ENCODE measurements at regions not wholly inside any gene's neighbourhood (a gene's known extent, or its start where the extent isn't known, plus 50 kb on each side); places are given as distances from the start of the nearest gene placed in this dataset.

DNA sequence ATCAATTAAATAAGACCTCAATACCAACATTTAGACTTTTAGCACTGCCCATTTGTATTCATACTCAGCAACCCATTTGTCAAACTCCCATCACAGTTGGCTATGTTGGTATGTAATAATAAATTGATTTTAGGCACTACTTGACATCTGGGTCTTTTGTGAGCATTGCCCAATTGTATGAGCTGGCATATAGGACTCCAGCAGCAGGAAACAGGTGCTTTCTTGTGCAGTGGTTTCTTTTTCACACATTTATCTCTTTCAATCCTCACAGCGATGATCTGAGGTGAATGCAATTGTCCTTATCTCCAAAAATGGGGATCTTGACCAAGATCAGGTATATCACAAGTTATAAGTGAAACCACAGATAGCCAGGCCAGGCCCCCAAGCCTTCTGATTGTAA, 96.9 kb upstream of the OXGR1 start:
- H3K27me3 Mint-ChIP-seq: peaks cover 2% of the 10 kb centered on the region
- intact Hi-C loops (cut with micrococcal nuclease): no loop called here
- H3K36me3 Mint-ChIP-seq: no peaks in the 10 kb centered on the region
- POLR2A ChIA-PET: no interaction called here
- CTCF ChIA-PET: interaction anchor here (1.1 kb wide), 1 partner anchor 19 kb away, joined by 3 read pairs; no protein-coding TSS in a partner anchor
- peaks cover 10% of the 10 kb centered on the region for H3K9me3 Mint-ChIP-seq
- H3K27ac Mint-ChIP-seq: no peak overlapping the region
- DNase-seq: no peak
- H3K4me3 Mint-ChIP-seq: no peak overlapping the region
- no peaks in the 10 kb centered on the region for H3K4me1 Mint-ChIP-seq (ENCODE audit: low read depth)

DNA sequence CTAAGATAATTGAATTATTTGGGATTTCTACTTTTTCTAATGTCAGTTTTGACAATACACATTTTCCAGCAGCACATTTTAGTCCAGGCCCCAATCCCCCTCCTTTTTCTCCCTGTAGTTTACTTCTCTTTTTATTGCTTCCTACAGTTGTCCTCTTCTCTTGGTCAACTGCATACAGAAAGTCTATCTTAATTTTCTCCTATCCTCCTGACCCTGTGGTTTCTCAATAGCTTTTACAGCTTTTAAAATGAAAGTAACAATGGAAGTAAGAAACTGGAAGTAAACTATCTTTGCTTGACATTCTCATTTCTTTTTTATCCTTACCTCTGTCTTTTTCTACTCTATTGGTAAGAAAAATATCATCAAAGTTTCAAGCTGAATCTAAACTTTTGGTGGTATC, 106.5 kb upstream of the OXGR1 start:
- Mint-ChIP-seq H3K27ac (no peak overlapping the region), H3K4me1 (ENCODE audit: low read depth) (peaks cover 5% of the 10 kb centered on the region), H3K4me3 (no peak overlapping the region), H3K27me3 (peaks cover 4% of the 10 kb centered on the region), H3K36me3 (no peaks in the 10 kb centered on the region), H3K9me3 (peaks cover 2% of the 10 kb centered on the region)
- ChIA-PET CTCF (interaction anchor here (1.2 to 2.0 kb wide), 2 partner anchors 10 to 259 kb away, joined by 5 to 12 read pairs; no protein-coding TSS in a partner anchor), POLR2A (no interaction called here)
- intact Hi-C loops (cut with micrococcal nuclease): no loop called here
- no peak for DNase-seq

DNA sequence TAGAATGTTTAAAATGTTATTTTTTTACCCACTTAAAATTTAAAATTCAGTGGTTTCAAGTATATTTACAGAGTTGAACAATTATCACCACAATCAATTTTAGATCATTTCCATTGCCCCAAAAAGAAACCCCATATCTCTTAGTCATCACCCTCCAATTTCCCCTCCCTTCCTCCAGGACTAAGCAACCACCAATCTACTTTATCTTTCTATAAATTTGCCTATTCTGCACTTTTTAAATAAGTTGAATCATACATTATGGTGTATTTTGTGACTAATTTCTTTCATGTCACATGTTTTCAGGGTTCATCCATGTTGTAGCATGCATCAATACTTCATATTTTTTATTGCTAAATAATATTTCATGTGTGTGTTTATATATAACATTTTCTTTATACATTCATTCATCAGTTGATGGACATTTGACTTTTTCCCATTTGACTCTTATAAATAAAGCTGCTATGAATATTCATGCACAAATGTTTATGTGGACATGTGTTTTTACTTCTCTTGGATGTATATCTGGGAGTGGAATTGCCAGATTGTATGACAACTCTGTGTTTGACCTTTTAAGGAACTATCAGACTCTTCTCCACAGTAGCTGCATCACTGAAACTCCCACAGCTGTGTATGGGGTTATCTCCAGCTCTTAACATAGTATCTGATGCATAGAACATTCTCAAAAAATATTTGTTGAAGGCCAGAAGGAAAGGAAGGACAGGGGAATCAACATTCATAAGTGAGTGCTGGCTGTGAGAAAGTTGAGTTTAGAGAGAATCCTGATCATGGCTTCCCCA, 107.8 kb upstream of the OXGR1 start:
- peaks cover 2% of the 10 kb centered on the region for H3K9me3 Mint-ChIP-seq
- H3K4me1 Mint-ChIP-seq (ENCODE audit: low read depth): peaks cover 5% of the 10 kb centered on the region
- no peak overlapping the region for H3K27ac Mint-ChIP-seq
- H3K36me3 Mint-ChIP-seq: no peaks in the 10 kb centered on the region
- no peak overlapping the region for H3K4me3 Mint-ChIP-seq
- ChIA-PET POLR2A (no interaction called here), CTCF (interaction anchor here (0.6 to 2.0 kb wide), 3 partner anchors 8 to 209 kb away, joined by 3 to 12 read pairs (median 5); no protein-coding TSS in a partner anchor)
- DNase-seq: no peak
- H3K27me3 Mint-ChIP-seq: peaks cover 4% of the 10 kb centered on the region
- intact Hi-C loops (cut with micrococcal nuclease): no loop called here

DNA sequence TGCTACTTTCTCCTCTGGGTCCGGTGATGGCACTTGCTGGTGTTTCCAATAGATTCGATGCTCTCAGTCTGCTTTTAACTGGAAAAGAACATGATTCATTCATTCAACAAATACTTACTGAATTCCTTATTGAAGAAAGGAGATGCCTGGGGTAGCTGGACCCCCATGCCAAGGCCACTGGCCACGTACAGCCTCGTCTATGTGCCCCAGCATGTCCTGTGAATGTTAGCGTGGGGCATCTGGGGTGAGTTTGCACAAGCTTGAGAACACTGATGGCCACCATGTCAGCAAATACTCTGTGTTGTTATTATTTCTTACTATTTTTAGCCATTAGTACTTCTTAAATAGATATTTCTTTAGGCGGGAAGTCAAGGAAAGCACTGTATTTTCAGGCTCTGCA, 112.0 kb upstream of the OXGR1 start:
- Mint-ChIP-seq H3K4me1 (ENCODE audit: low read depth) (peaks cover 9% of the 10 kb centered on the region), H3K27me3 (peaks cover 8% of the 10 kb centered on the region), H3K36me3 (no peaks in the 10 kb centered on the region), H3K4me3 (no peak overlapping the region), H3K9me3 (no peaks in the 10 kb centered on the region), H3K27ac (no peak overlapping the region)
- POLR2A ChIA-PET: no interaction called here
- intact Hi-C loops (cut with micrococcal nuclease): no loop called here
- no peak for DNase-seq
- CTCF ChIA-PET: interaction anchor here (2.0 to 9.1 kb wide), 2 partner anchors 240 to 253 kb away, joined by 4 to 212 read pairs; no protein-coding TSS in a partner anchor

DNA sequence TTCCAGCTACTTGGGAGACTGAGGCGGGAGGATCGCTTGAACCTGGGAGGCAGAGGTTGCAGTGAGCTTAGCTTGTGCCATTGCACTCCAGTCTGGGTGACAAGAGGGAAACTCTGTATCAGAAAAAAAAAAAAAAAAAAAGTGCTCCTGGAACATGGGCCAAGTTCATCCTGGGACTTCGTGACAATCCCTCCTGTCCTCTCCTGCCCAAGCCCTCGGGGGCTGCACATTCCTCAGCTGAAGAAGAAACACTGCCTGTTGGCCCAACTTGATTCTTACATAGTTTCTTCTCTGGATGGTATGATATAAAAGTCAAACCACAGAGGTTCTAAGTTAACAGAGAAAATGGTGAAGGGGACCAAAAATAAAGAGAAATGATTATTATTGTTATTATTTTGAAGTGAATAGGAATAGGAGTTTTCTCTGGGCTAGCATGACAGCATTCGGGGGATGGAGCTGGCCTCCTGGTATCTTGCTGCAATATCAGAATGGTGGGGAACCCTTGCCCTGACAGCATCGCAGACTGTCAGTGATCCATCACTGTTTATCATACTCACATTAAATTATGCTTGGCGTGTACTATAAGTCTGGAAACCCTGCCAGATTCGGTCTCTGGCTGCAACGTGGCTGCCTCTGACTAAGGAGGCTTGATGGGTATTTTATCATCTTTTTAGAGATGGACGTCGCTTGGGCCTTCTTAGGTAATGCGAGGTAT, 113.7 kb upstream of the OXGR1 start:
- POLR2A ChIA-PET: no interaction called here
- H3K9me3 Mint-ChIP-seq: no peaks in the 10 kb centered on the region
- intact Hi-C loops (cut with micrococcal nuclease): no loop called here
- peaks cover 11% of the 10 kb centered on the region for H3K27me3 Mint-ChIP-seq
- no peaks in the 10 kb centered on the region for H3K36me3 Mint-ChIP-seq
- CTCF ChIA-PET: interaction anchor here (1.0 to 9.4 kb wide), 11 partner anchors 10 to 269 kb away, joined by 4 to 212 read pairs (median 21); partner anchors contain the start of gene MBNL2
- H3K4me1 Mint-ChIP-seq (ENCODE audit: low read depth): peaks cover 6% of the 10 kb centered on the region
- H3K27ac Mint-ChIP-seq: no peak overlapping the region
- no peak for DNase-seq
- H3K4me3 Mint-ChIP-seq: no peak overlapping the region

DNA sequence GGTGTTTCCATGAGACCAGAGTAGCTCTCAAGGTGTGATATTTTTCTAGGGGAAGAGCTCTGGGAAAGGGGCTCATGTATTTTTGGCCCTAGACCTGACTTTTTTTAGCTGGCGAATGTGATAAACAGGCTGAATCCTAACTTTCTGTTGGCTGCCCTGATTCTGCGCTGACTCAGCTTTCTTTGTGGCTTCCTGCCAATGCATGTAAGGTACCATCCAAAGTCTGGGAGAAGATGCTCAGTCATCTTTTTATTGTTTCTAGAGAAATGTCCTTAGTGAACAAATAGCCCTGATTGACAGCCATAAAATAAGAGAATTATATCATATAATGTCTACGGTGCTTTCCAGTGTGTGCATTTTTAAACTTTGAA, 113.6 kb upstream of the MBNL2 start:
- POLR2A ChIA-PET: no interaction called here
- CTCF ChIA-PET: interaction anchor here (1.0 to 9.4 kb wide), 15 partner anchors 9 to 268 kb away, joined by 3 to 212 read pairs (median 18); partner anchors contain the start of gene MBNL2
- Mint-ChIP-seq H3K36me3 (no peaks in the 10 kb centered on the region), H3K27ac (no peak overlapping the region), H3K4me3 (no peak overlapping the region), H3K27me3 (peaks cover 14% of the 10 kb centered on the region), H3K4me1 (ENCODE audit: low read depth) (peaks cover 9% of the 10 kb centered on the region), H3K9me3 (no peaks in the 10 kb centered on the region)
- intact Hi-C loops (cut with micrococcal nuclease): no loop called here
- DNase-seq: no peak

DNA sequence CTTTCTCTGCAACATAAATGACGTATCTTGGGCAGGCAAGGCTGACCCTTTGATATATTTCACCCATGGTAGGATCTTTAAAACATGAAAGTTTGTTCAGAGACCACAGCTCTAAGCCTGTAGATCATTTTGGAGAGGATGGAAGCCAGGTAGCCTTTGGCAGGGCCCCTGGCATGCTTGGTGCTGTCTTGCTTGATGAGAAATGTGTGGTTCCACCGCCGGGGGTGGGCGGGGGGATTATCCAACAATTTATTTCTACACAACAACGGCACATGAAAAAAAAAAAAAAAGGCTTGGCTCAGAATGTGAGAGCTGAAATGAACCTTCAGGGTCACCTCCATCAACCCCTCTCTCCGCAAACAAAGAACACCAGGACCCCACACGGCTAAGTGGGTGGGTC, 112.9 kb upstream of the MBNL2 start:
- Mint-ChIP-seq H3K27me3 (peaks cover 13% of the 10 kb centered on the region), H3K9me3 (no peaks in the 10 kb centered on the region), H3K27ac (no peak overlapping the region), H3K36me3 (no peaks in the 10 kb centered on the region), H3K4me3 (no peak overlapping the region), H3K4me1 (ENCODE audit: low read depth) (peaks cover 13% of the 10 kb centered on the region)
- POLR2A ChIA-PET: interaction anchor here (0.7 kb wide), 1 partner anchor 250 kb away, joined by 4 read pairs; no protein-coding TSS in a partner anchor
- intact Hi-C loops (cut with micrococcal nuclease): no loop called here
- no peak for DNase-seq
- CTCF ChIA-PET: interaction anchor here (0.7 to 9.4 kb wide), 31 partner anchors 8 to 438 kb away, joined by 3 to 212 read pairs (median 8); partner anchors contain the start of gene MBNL2

DNA sequence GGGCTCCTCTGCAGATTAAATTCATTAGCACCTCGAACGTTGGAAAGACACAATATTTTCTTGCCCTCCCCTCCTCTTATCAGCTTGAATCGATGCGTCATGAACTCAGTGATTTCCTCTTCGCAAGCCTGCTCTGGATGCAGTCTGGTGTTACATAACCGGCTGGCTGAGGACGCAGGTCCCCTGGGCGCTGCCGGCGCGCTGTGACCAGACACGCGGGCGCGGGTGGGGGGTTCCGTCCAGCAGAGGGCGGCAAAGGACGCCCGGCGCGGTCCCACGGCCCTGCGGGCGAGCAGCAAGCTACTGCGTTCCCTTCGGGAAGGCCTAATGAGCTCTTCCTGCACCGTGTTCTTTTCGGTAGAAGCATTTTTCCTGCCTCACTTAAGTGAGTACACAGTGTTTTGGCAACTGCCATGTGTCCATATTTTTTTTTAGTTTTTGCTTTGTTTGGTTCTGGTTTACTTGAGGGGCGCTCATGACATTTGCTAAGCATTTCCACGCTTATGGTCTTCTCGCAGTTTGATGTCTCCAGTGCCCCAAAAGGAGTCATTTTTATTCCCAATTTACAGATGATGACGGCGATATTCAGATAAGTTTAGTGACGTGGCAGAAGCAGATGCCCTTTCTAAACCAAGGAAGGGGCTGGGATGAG, 112.2 kb upstream of the MBNL2 start:
- Mint-ChIP-seq H3K27me3 (peaks cover 14% of the 10 kb centered on the region), H3K4me3 (no peak overlapping the region), H3K27ac (no peak overlapping the region), H3K4me1 (ENCODE audit: low read depth) (peaks cover 13% of the 10 kb centered on the region), H3K9me3 (no peaks in the 10 kb centered on the region), H3K36me3 (no peaks in the 10 kb centered on the region)
- intact Hi-C loops (cut with micrococcal nuclease): loop anchor here (1.0 kb wide), 2 partner anchors 234 to 249 kb away; no protein-coding TSS in a partner anchor
- ChIA-PET POLR2A (interaction anchor here (0.6 to 1.2 kb wide), 3 partner anchors 112 to 313 kb away, joined by 3 to 5 read pairs (median 4); partner anchors contain the start of gene MBNL2), CTCF (interaction anchor here (0.6 to 9.4 kb wide), 59 partner anchors 9 to 437 kb away, joined by 3 to 212 read pairs (median 4); partner anchors contain the start of gene MBNL2)
- DNase-seq: peak; percentile 86

DNA sequence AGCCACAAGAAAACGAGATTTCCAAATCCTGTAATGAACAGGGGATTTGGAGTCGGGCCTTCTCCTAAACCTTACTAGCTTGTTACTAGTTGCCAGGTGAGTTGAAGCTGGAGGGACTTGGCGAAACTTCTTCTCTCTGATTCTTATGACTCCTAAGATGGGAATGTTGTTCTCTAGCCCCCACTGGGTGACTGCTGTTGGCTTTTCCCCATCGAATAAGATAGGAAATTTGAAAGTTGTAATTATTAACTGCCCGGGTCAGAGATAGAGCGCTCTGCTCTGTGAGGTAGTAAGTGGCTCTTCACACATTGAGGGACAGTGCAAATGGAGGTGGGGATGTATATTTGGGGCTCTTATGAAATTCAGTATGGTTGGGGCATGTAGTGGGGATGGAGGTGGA, 111.2 kb upstream of the MBNL2 start:
- H3K4me1 Mint-ChIP-seq (ENCODE audit: low read depth): peaks cover 13% of the 10 kb centered on the region
- POLR2A ChIA-PET: no interaction called here
- H3K9me3 Mint-ChIP-seq: no peaks in the 10 kb centered on the region
- no peak overlapping the region for H3K4me3 Mint-ChIP-seq
- CTCF ChIA-PET: interaction anchor here (0.7 to 9.4 kb wide), 22 partner anchors 10 to 272 kb away, joined by 3 to 212 read pairs (median 7); partner anchors contain the start of gene MBNL2
- H3K36me3 Mint-ChIP-seq: no peaks in the 10 kb centered on the region
- H3K27ac Mint-ChIP-seq: no peak overlapping the region
- H3K27me3 Mint-ChIP-seq: peaks cover 19% of the 10 kb centered on the region
- intact Hi-C loops (cut with micrococcal nuclease): loop anchor here (1.0 kb wide), 2 partner anchors 233 to 248 kb away; no protein-coding TSS in a partner anchor
- no peak for DNase-seq

DNA sequence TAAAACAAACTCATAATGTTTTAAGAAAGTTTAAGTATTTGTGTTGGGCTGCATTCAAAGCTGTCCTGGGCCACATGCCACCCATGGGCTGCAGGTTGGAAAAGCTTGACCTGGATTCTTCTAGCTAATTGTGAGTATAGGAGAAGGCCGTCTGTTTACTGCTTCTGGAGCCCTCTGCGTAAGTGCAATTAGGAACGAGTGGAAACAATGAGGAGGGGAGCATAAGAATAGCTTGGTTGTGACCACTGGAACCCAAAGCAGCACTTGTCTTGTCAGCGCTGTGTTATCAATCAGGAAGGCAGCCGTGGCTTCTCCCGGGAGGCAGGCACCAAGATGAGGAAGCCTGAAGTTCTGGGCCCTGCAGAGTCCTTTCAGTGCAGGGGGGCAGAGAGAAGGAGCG, 110.4 kb upstream of the MBNL2 start:
- no peak overlapping the region for H3K27ac Mint-ChIP-seq
- ChIA-PET POLR2A (interaction anchor here (1.0 kb wide), 1 partner anchor 232 kb away, joined by 3 read pairs; no protein-coding TSS in a partner anchor), CTCF (interaction anchor here (1.4 to 9.4 kb wide), 9 partner anchors 11 to 248 kb away, joined by 3 to 212 read pairs (median 21); partner anchors contain the start of gene MBNL2)
- no peak overlapping the region for H3K4me3 Mint-ChIP-seq
- no peak for DNase-seq
- H3K9me3 Mint-ChIP-seq: no peaks in the 10 kb centered on the region
- H3K36me3 Mint-ChIP-seq: no peaks in the 10 kb centered on the region
- peaks cover 20% of the 10 kb centered on the region for H3K27me3 Mint-ChIP-seq
- intact Hi-C loops (cut with micrococcal nuclease): no loop called here
- H3K4me1 Mint-ChIP-seq (ENCODE audit: low read depth): peaks cover 16% of the 10 kb centered on the region

DNA sequence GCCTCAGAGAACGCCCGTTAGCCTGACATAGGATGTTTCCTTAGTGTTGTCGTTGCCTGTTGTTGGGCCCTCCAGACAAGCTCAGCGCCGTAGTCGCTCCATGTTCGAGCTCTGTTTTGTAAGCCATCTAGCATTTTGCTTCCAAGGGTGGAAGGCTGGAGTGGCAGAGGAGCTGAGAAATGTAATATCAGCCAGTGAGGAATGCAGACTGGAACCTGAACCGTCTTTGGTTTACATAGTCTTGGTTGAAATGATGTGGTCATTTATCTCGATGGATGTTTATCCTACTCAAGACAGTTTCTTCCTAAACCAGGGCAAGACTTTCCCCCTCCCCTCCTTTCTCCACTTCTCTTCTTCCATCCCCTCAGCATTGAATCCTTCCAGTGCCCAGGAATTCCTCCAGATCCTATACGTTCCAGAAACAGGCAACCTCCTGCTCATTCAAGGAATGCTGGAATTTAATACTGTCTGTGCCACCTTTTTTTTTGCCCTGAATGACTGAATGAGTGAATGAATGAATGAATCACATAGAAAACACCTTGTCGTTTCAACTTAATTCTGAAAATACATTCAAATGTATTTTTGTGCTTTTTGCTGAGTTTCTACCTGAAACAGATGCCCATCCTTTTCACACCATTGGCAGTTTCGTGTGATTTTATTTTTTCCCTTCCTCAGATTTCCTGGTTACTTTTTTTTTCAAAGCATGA, 109.5 kb upstream of the MBNL2 start:
- H3K36me3 Mint-ChIP-seq: no peaks in the 10 kb centered on the region
- intact Hi-C loops (cut with micrococcal nuclease): no loop called here

More for the DNA sequence above, 109.5 kb upstream of the MBNL2 start:
- no peak overlapping the region for H3K27ac Mint-ChIP-seq
- H3K4me3 Mint-ChIP-seq: no peak overlapping the region
- ChIA-PET CTCF (interaction anchor here (1.4 to 9.4 kb wide), 4 partner anchors 12 to 247 kb away, joined by 5 to 212 read pairs (median 149); partner anchors contain the start of gene MBNL2), POLR2A (interaction anchor here (1.0 kb wide), 1 partner anchor 232 kb away, joined by 3 read pairs; no protein-coding TSS in a partner anchor)
- peaks cover 20% of the 10 kb centered on the region for H3K27me3 Mint-ChIP-seq
- peaks cover 17% of the 10 kb centered on the region for H3K4me1 Mint-ChIP-seq (ENCODE audit: low read depth)
- H3K9me3 Mint-ChIP-seq: no peaks in the 10 kb centered on the region
- no peak for DNase-seq
